GM10248 (cell line): ENCODE measurements at regions not wholly inside any gene's neighbourhood (a gene's known extent, or its start where the extent isn't known, plus 50 kb on each side); places are given as distances from the start of the nearest gene placed in this dataset.

Source experiments
- CTCF ChIA-PET: fragments of 300-600 bp; sonication (Branson Sonifier 250); formaldehyde crosslinking; extraction: SDS; loops from one replicate; lab custom pipeline; 2021; ENCODE audit warnings: antibody characterized with exemption; lab: Yijun Ruan, JAX
- POLR2A ChIA-PET: fragments of 350-650 bp; sonication (Branson Sonifier 250); formaldehyde crosslinking; extraction: SDS; loops from one replicate; lab custom pipeline; 2020; ENCODE audit warnings: antibody characterized with exemption; lab: Yijun Ruan, JAX
- DNase-seq: peaks from one replicate; pipeline ENCODE4 v3.0.0; 2012; ENCODE audit errors: extremely low spot score
- TF ChIP-seq, protein P1 (sequence below): IDR thresholded peaks from 2 replicates; pipeline ENCODE4 v1.5.1; 2012; ENCODE audit warnings: mild to moderate bottlenecking, low read depth; ENCODE audit errors: extremely low read depth, missing control alignments, control extremely low read depth

DNA sequence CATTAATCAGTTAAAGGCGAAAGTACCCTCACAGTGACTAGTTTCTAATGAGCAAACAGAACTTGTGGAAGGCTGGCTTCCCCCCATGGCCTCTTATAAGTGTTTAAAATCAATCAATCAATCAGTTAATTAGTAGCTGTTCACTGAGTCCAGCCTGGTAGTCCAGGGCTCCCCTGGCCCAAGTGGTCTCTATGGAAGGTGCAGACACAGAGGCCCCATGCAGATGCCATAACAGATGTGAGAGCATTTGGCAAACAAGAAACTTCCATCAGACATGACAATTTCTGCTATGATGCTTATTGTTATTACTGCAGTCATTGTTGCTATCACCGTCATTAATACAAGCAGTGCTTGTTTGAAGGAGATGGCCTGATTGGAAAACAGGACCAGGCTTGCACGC lies 179.0 kb upstream of the TSHZ3 start:
- TF ChIP-seq, protein P1, sequence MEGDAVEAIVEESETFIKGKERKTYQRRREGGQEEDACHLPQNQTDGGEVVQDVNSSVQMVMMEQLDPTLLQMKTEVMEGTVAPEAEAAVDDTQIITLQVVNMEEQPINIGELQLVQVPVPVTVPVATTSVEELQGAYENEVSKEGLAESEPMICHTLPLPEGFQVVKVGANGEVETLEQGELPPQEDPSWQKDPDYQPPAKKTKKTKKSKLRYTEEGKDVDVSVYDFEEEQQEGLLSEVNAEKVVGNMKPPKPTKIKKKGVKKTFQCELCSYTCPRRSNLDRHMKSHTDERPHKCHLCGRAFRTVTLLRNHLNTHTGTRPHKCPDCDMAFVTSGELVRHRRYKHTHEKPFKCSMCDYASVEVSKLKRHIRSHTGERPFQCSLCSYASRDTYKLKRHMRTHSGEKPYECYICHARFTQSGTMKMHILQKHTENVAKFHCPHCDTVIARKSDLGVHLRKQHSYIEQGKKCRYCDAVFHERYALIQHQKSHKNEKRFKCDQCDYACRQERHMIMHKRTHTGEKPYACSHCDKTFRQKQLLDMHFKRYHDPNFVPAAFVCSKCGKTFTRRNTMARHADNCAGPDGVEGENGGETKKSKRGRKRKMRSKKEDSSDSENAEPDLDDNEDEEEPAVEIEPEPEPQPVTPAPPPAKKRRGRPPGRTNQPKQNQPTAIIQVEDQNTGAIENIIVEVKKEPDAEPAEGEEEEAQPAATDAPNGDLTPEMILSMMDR, result no peak
- ChIA-PET CTCF (interaction anchor here (0.7 kb wide), 1 partner anchor 116 kb away, joined by 3 read pairs; no protein-coding TSS in a partner anchor), POLR2A (no interaction called here)
- DNase-seq, result no peak

DNA sequence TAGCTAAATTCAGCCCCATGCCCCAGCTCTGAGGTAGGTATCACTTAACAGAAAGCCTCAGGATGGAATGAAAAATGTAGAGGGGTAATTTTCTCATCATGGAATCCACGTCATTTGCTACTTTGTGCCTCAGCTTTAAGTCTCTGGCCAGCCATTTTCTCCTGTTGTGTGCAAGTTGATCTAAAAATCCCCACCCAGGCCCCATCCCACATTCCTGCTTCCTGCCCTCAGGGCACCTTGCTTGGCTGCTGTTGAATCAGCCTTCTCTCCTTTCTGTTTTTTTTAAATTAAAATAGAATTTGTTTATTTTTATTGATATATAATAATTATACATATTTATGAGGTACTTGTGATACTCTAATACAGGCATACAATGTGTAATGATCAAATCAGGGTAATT lies 179.9 kb upstream of the TSHZ3 start:
- ChIA-PET CTCF (interaction anchor here (1.1 kb wide), 1 partner anchor 9 kb away, joined by 3 read pairs; no protein-coding TSS in a partner anchor), POLR2A (no interaction called here)
- DNase-seq, result no peak
- TF ChIP-seq, protein P1, result no peak

DNA sequence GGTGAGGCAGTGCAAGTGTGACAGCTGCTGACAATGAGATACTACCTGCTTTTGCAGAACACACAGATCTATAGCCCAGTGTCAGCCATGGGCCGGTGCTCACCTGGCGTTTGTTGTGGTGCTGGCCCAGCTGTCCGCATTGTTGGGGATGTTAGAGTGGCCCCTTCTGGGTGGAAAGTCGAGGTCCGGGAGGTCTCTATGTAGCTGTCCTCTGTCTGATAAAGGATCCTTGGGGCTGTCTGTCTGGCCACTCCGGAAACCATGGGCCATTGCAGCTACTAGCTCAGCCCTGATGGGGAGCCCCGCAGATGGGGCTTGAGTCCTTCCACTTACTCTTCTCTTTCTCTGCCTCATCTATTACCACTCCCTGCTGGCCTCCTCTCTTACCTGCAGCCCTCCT lies 181.5 kb upstream of the TSHZ3 start:
- TF ChIP-seq, protein P1, result no peak
- DNase-seq, result no peak
- CTCF ChIA-PET, result no interaction called here
- POLR2A ChIA-PET, result no interaction called here

DNA sequence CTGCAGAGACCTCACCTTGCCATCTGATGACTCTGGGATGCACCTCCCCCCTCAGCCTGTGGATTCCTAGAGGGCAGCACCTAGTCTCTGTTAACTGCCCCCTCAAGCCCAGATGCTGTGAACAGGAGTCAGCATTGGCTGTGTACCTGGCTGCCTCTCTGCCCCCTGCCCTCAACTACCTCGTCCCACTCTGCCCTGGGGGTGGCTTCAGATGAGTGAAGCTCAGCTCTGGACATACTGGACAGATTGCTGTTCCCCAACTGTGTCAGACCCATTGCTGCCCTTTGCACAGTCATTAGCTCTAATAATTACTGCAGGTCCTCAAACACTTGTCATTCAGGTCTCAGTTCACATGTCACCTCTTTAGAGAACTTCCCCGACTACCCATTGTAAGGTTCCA lies 182.1 kb upstream of the TSHZ3 start:
- ChIA-PET POLR2A (no interaction called here), CTCF (no interaction called here)
- no peak for DNase-seq
- TF ChIP-seq, protein P1, result no peak

DNA sequence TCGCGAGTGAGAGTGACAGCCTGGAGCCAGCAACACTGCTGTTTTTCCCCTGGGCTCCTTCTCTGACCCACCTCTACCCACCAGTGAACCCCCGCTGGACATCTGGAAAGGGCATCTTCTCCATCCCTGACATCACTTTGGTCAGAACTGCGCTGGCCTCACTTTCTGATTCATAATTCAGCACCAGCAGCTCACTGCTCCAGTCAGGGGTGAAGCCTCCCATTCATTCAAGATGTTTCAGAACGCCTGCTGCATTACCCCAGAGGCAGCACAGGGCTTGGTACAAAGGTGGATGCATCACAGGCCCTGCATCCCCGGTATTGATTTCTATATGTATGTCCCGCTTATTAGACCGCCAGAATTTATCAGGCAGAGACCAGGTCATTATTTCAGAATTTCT lies 182.8 kb upstream of the TSHZ3 start:
- no peak for DNase-seq
- CTCF ChIA-PET, result no interaction called here
- POLR2A ChIA-PET, result no interaction called here
- TF ChIP-seq, protein P1, result no peak

DNA sequence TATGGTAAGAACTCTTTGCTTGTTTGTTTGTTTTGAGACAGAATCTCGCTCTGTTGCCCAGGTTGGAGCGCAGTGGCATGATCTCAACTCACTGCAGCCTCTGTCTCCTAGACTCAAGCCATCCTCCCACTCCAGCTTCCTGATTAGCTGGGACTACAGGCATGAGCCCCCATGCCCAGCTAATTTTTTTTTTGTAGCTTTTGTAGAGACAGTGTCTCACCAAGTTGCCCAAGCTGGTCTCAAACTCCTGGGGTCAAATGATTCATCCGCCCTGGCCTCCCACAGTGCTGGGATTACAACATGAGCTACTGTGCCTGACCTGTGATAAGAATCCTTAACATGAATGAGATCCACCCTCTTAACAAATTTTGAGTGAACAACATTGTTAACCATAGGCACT lies 183.9 kb upstream of the TSHZ3 start:
- ChIA-PET CTCF (no interaction called here), POLR2A (no interaction called here)
- TF ChIP-seq, protein P1, result no peak
- no peak for DNase-seq
